Heart right ventricle (tissue), 16 donors: ENCODE measurements at regions not wholly inside any gene's neighbourhood (a gene's known extent, or its start where the extent isn't known, plus 50 kb on each side); places are given as distances from the start of the nearest gene placed in this dataset.

Source experiments
- ATAC-seq, 8 donors: fragments of 200-7000 bp; cut with Tn5 transposase; one replicate each; pipeline ENCODE4 v1.9.1; 2020; ENCODE audit warnings: mild to moderate bottlenecking in 8 of 8, moderate library complexity in 8 of 8, moderate number of reproducible peaks in 1 of 8
- DNase-seq, 2 donors: peaks; one replicate each; pipeline ENCODE4 v3.0.0-alpha.2; 2020
- H3K27ac ChIP-seq, 10 donors: fragments of 200-600 bp; sonication (generic) in 2 of 10; one replicate each; pipeline versions ENCODE4 v1.5.0 to v1.8.0; 2020 to 2022; ENCODE audit warnings: mild to moderate bottlenecking in 3 of 10
- H3K27me3 ChIP-seq, 7 donors: fragments of 200-600 bp; one replicate each; pipeline ENCODE4 v1.8.0; 2021 to 2022; ENCODE audit warnings: mild to moderate bottlenecking in 2 of 7
- H3K36me3 ChIP-seq, 9 donors: fragments of 200-600 bp; sonication (generic) in 1 of 9; one replicate each; pipeline versions ENCODE4 v1.5.0 to v1.8.0; 2020 to 2022; ENCODE audit warnings: mild to moderate bottlenecking in 2 of 9
- H3K4me1 ChIP-seq, 9 donors: fragments of 200-600 bp; sonication (generic) in 1 of 9; one replicate each; pipeline versions ENCODE4 v1.5.0 to v1.8.0; 2020 to 2022; ENCODE audit warnings: mild to moderate bottlenecking in 4 of 9
- H3K4me3 ChIP-seq, 10 donors: fragments of 200-600 bp; sonication (generic) in 2 of 10; one replicate each; pipeline versions ENCODE4 v1.5.0 to v1.8.0; 2020 to 2022; ENCODE audit warnings: mild to moderate bottlenecking in 7 of 10, moderate library complexity in 2 of 10
- H3K9me3 ChIP-seq, 11 donors: fragments of 200-600 bp in 10 of 11; sonication (generic) in 2 of 11; one replicate each; pipeline versions ENCODE4 v1.5.0 to v1.8.0; 2013 to 2022; ENCODE audit warnings: mild to moderate bottlenecking in 2 of 11, control low read depth in 1 of 11, moderate library complexity in 1 of 11
- CTCF ChIP-seq, 9 donors: fragments of 200-600 bp; sonication (generic) in 2 of 9; IDR thresholded peaks; one replicate each; pipeline versions ENCODE4 v1.5.0 to v1.8.0; 2021 to 2022; ENCODE audit warnings: antibody characterized with exemption in 9 of 9, mild to moderate bottlenecking in 5 of 9, moderate library complexity in 1 of 9
- WGBS, 2 donors: extraction: QIAGEN DNeasy Blood & Tissue Kit; methylation state at CpG; one replicate each; pipeline ENCODE4 v1.1.7; 2013; ENCODE audit warnings: inconsistent platforms in 1 of 2; 5-methylcytosine and 5-hydroxymethylcytosine counted together
- intact Hi-C, 10 donors: fragments of 100-400 bp; cut with DNase I; formaldehyde crosslinking; loops; one replicate each; pipeline versions ENCODE4 v1.11.1 to v1.14.2; 2022
- donor health status: Arrhythmogenic right ventricular cardiomyopathy.
- donor health status: ischemic (EF 13 %, LVEDD 7.1; RV severe dilation, severe dysfunction).
- donor health status: healthy with polysubstance abuse.
- donor health status: DM: no; HTN: yes; CAD: no.
- donor health status: DM: no; HTN: no; CAD: no.
- donor health status: ischemic (EF 25% LVEDD 6.9; RV normal size, moderate dysfunction).
- donor health status: ischemic (EF 25% LVEDD 5.7; RV mildly dilated, moderate dysfunction).
- donor health status: healthy.
- donor health status: DM: yes; HTN: yes; CAD: no.
- donor health status: Ischemic cardiomyopathy.
- donor health status: ischemic (EF 35%, LVEDD 5.7; RV mildly dilated, moderate dysfunction).
- donor health status: nonischemic (EF 11% LVEDD 7.7; RV severe dilation, severe dysfunction).
- donor health status: DM: yes; HTN: yes; CAD: no.
- donor health status: PGD.
- donor health status: ischemic (EF 29% LVEDD 5.4; RV normal size, mild dysfunction).
- donor health status: nonischemic (EF 23%, LVEDD 6.1; RV moderate dilation, normal function).

- H3K36me3 ChIP-seq, result no peaks in the 10 kb centered on the region
- ATAC-seq (no peak), DNase-seq (no peak)
- TF ChIP-seq CTCF (IDR thresholded peaks at IDR 0.05), result no peak
- intact Hi-C loops, result no loop called here
- H3K4me3 ChIP-seq, result no peak overlapping the region
- no peaks in the 10 kb centered on the region for H3K9me3 ChIP-seq
- 85 to 93% methylated on average over 4 of the region's 4 CpGs for WGBS, 2 donors
- no peak overlapping the region for H3K27ac ChIP-seq
- H3K27me3 ChIP-seq, result peaks cover 0 to 5% (median 0%) of the 10 kb centered on the region in 7 donors
- no peaks in the 10 kb centered on the region for H3K4me1 ChIP-seq
These were observed 168.5 kb upstream of the FREM2 start for GRCh38 chr13:38518328-38518727.

- 75 to 83% methylated on average over 6 of the region's 6 CpGs for WGBS, 2 donors
- DNase-seq (no peak), ATAC-seq (no peak)
These were observed 167.5 kb upstream of the FREM2 start for GRCh38 chr13:38519229-38519911.

DNA sequence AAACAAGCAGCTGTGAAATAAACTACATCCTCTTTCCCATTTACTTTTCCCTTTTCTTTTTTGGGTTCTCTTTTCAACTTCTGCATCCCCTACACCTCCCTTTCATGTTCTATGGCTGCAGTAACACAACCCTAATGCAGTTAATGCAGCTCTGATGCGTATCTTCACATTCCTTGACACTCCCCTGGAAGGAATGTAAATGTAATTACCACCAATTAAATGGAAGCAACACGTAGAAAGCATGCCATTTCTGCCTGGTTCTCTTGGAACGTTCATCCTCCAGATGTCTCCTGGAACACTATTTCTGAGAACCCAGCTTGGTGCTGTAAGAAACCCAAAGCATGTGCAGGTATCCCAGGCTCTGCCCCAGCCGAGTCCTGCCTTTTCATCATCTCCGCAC, 166.8 kb upstream of the FREM2 start:
- no peaks in the 10 kb centered on the region for H3K9me3 ChIP-seq
- peaks cover 0 to 5% (median 0%) of the 10 kb centered on the region in 7 donors for H3K27me3 ChIP-seq
- no peak for ATAC-seq
- no peak for TF ChIP-seq CTCF (IDR thresholded peaks at IDR 0.05)
- WGBS, 2 donors, result 73 to 75% methylated on average over 5 of the region's 5 CpGs
- DNase-seq, result no peak
- no peaks in the 10 kb centered on the region for H3K36me3 ChIP-seq
- H3K27ac ChIP-seq, result no peak overlapping the region
- no peaks in the 10 kb centered on the region for H3K4me1 ChIP-seq
- no peak overlapping the region for H3K4me3 ChIP-seq
- intact Hi-C loops, result no loop called here

More at GRCh38 chr13:38519229-38519911, 167.5 kb upstream of the FREM2 start:
- H3K27ac ChIP-seq, result no peak overlapping the region
- TF ChIP-seq CTCF (IDR thresholded peaks at IDR 0.05), result no peak
- peaks cover 0 to 5% (median 0%) of the 10 kb centered on the region in 7 donors for H3K27me3 ChIP-seq
- intact Hi-C loops, result no loop called here
- no peaks in the 10 kb centered on the region for H3K4me1 ChIP-seq
- H3K36me3 ChIP-seq, result no peaks in the 10 kb centered on the region
- H3K4me3 ChIP-seq, result no peak overlapping the region
- H3K9me3 ChIP-seq, result no peaks in the 10 kb centered on the region

- intact Hi-C loops, result loop anchor here in 1 of 10 donors (5.0 kb wide), 1 partner anchor 660 kb away; the partner anchor contains the start of gene TRPC4
- H3K4me1 ChIP-seq, result no peaks in the 10 kb centered on the region
These were observed 159.7 kb upstream of the FREM2 start for GRCh38 chr13:38527140-38527539.

More at GRCh38 chr13:38527140-38527539, 159.7 kb upstream of the FREM2 start:
- no peak overlapping the region for H3K27ac ChIP-seq
- no peak for TF ChIP-seq CTCF (IDR thresholded peaks at IDR 0.05)
- H3K4me3 ChIP-seq, result no peak overlapping the region
- ATAC-seq (no peak), DNase-seq (no peak)
- peaks cover 0 to 11% (median 0%) of the 10 kb centered on the region in 7 donors for H3K27me3 ChIP-seq
- no peaks in the 10 kb centered on the region for H3K36me3 ChIP-seq
- no peaks in the 10 kb centered on the region for H3K9me3 ChIP-seq
- WGBS, 2 donors, result 71 to 75% methylated on average over 5 of the region's 5 CpGs
